NT2/D1 (cell line): ENCODE measurements at regions not wholly inside any gene's neighbourhood (a gene's known extent, or its start where the extent isn't known, plus 50 kb on each side); places are given as distances from the start of the nearest gene placed in this dataset.

Experiments
- DNase-seq: peaks from one replicate; pipeline ENCODE4 v3.0.0-alpha.2; 2011; ENCODE audit warnings: low read depth, low spot score
- H3K27me3 ChIP-seq: 2 replicates; pipeline ENCODE4 v1.6.0; 2011; ENCODE audit warnings: mild to moderate bottlenecking; ENCODE audit not compliant: insufficient read length, insufficient read depth
- H3K36me3 ChIP-seq: 2 replicates; pipeline ENCODE4 v1.6.1; 2011; ENCODE audit warnings: mild to moderate bottlenecking, low read length, mixed read lengths; ENCODE audit not compliant: insufficient read depth, insufficient read length
- H3K4me1 ChIP-seq: 2 replicates; pipeline ENCODE4 v1.5.1; 2011; ENCODE audit not compliant: insufficient read depth, insufficient read length
- H3K4me3 ChIP-seq: 2 replicates; pipeline ENCODE4 v1.5.1; 2011; ENCODE audit warnings: low read depth; ENCODE audit not compliant: insufficient read length
- H3K9ac ChIP-seq: 2 replicates; pipeline ENCODE4 v1.6.0; 2011; ENCODE audit warnings: low read depth; ENCODE audit not compliant: insufficient read length
- H3K9me3 ChIP-seq: 2 replicates; pipeline ENCODE4 v1.5.1; 2011; ENCODE audit warnings: mild to moderate bottlenecking, low read length; ENCODE audit not compliant: insufficient read depth
- SUZ12 ChIP-seq: IDR thresholded peaks from 2 replicates; pipeline ENCODE4 v1.6.1; 2011; ENCODE audit not compliant: insufficient read length, insufficient read depth; ENCODE audit errors: extremely low read depth
- YY1 ChIP-seq: IDR thresholded peaks from 2 replicates; pipeline ENCODE4 v1.6.1; 2011; ENCODE audit not compliant: insufficient read length, insufficient read depth
- ZNF274 ChIP-seq: IDR thresholded peaks from 2 replicates; pipeline ENCODE4 v1.6.1; 2011; ENCODE audit warnings: mild to moderate bottlenecking, low read depth, low read length

DNA sequence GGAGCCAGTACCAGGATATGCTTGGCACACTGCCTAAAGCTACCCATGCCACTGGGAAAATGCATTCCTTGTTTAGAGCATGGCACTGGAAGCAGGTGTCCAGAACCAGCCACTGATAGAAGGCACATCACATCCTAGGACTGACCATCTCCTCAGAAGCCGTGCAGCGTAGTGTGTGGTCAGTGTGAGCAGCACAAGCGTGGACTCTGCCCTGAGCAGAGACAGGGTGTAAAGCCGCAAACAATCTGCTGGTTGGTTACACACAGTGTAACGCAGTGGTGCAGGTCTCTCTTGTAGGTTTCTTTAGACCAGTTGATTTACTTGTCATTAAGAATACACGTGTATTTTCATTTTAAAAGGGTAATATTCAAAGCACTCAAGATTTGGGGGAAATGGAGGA is 377.8 kb upstream of the HS6ST1 start:
- no peak for DNase-seq
- no peaks in the 10 kb centered on the region for H3K27me3 ChIP-seq
- H3K36me3 ChIP-seq, result no peaks in the 10 kb centered on the region
- H3K9me3 ChIP-seq, result peaks cover 16% of the 10 kb centered on the region
- TF ChIP-seq ZNF274 (no peak), SUZ12 (no peak), YY1 (no peak)
- H3K4me1 ChIP-seq, result no peaks in the 10 kb centered on the region
- H3K9ac ChIP-seq, result no peak overlapping the region
- H3K4me3 ChIP-seq, result no peak overlapping the region

DNA sequence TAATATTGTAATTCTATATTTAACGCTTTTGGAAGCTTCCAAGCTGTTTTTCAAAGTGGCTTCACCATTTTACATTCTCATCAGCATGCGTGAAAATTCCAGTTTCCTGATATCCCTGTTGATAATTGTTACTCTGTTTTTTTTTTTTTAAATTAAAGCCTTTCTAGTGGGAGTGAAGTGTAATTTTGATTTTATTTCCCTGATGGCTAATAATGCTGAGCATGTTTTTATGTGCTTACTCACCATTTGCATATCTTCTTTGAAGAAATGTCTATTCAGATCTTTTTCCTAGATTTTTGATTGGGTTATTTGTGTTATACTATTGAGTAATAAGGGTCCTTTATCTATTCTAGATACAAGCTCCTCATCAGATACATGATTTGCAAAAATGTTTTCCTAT is 382.8 kb upstream of the HS6ST1 start:
- no peak for TF ChIP-seq YY1
- no peak for TF ChIP-seq ZNF274
- Histone ChIP-seq H3K36me3 (no peaks in the 10 kb centered on the region), H3K27me3 (no peaks in the 10 kb centered on the region), H3K9me3 (peaks cover 23% of the 10 kb centered on the region), H3K4me3 (no peak overlapping the region), H3K4me1 (no peaks in the 10 kb centered on the region), H3K9ac (no peak overlapping the region)
- DNase-seq, result no peak

DNA sequence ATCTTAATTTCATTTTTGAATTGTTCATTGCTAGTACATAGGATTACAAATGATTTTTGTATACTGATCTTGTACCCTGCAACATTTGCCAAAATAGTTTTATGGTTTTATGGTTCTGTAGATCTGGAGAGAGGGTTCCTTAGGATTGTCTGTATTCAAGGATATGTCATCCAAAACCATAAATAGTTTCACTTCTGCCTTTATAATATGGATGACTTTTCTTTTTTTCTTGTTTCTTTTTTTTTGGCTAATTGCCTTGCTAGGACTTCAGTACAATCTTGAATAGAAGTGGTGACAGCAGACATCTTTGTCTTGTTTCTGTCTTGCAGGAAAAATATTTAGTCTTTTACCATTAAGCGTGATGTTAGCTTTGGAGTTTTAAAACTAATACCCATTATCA is 383.9 kb upstream of the HS6ST1 start:
- Histone ChIP-seq H3K4me1 (no peaks in the 10 kb centered on the region), H3K9ac (no peak overlapping the region), H3K36me3 (no peaks in the 10 kb centered on the region), H3K9me3 (peaks cover 35% of the 10 kb centered on the region), H3K4me3 (no peak overlapping the region), H3K27me3 (no peaks in the 10 kb centered on the region)
- TF ChIP-seq ZNF274 (no peak), YY1 (no peak), SUZ12 (no peak)
- no peak for DNase-seq

DNA sequence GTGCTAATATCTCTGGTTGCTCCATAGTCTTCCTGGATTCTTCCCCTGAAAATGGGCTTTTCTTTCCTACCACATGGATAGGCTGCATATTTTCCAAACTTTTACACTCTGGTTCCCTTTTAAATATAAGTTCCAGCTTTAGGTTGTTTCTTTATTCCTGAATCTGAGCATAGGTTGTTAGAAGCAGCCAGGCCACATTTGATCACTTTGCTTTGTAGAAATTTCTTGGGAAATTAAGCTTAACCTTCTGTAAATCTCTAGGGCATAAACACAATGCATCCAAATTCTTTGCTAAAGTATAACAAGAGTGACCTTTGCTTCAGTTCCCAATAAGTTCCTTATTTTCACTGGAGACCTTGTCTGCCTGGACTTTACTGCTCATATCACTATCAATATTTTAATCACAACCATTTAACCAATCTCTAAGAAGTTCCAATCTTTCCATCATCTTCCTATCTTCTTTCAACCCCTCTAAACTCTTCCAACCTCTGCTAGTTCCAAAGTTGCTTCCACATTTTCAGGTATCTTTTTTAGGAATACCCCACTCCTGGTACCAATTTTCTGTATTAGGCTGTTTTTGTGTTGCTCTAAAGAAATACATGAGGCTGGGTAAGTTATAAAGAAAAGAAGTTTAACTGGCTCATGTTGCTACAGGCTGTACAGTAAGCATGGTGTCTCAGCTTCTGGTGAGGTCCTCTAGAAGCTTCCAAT is 389.6 kb upstream of the HS6ST1 start:
- peaks cover 44% of the 10 kb centered on the region for H3K9me3 ChIP-seq
- no peak overlapping the region for H3K9ac ChIP-seq
- H3K4me3 ChIP-seq, result no peak overlapping the region
- no peak for TF ChIP-seq SUZ12
- TF ChIP-seq ZNF274, result no peak
- TF ChIP-seq YY1, result no peak
- H3K27me3 ChIP-seq, result no peaks in the 10 kb centered on the region
- no peaks in the 10 kb centered on the region for H3K4me1 ChIP-seq
- no peak for DNase-seq
- no peaks in the 10 kb centered on the region for H3K36me3 ChIP-seq

DNA sequence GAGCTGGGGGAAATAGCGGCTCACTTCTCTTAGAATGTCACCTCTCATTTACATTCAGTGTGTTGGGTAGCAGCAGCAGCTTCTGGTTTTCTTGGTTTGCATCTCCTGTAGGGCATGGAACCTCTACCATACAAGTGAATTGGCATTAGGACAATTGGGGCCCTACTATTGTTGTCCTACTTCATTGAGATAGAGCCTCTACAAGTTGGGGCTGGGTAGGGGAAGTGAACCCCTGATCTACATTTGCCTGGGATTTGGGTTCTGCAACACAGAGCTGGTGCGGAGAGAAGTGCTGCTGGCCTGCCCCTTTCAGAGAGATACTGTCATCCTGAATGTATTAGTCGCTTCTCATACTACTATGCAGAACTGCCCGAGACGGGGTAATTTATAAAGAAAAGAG is 391.6 kb upstream of the HS6ST1 start:
- Histone ChIP-seq H3K4me3 (no peak overlapping the region), H3K4me1 (peaks cover 2% of the 10 kb centered on the region)

DNA sequence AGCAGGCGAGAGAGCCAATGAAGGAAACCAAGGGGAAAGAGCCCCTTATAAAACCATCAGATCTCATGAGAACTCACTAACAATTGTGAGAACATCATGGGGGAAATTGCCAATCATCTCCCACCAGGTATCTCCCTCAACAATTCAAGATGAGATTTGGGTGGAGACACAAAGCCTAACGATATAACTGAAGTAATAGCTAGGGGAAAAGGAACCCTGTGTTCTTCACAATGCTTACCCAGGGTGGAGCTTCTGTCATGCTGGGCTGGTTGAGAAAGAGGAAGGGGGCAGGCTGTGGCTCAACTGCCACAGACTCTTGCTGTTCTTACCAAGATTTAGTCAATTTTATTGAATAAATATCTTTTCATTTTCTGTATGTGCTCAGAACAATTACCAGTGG is 392.1 kb upstream of the HS6ST1 start:
- no peaks in the 10 kb centered on the region for H3K27me3 ChIP-seq
- H3K36me3 ChIP-seq, result no peaks in the 10 kb centered on the region
- H3K9me3 ChIP-seq, result peaks cover 28% of the 10 kb centered on the region
- H3K4me1 ChIP-seq, result peaks cover 2% of the 10 kb centered on the region
- TF ChIP-seq ZNF274, result no peak
- no peak for DNase-seq
- H3K9ac ChIP-seq, result no peak overlapping the region
- H3K4me3 ChIP-seq, result no peak overlapping the region

More for the DNA sequence above, 391.6 kb upstream of the HS6ST1 start:
- Histone ChIP-seq H3K9ac (no peak overlapping the region), H3K36me3 (no peaks in the 10 kb centered on the region), H3K27me3 (no peaks in the 10 kb centered on the region), H3K9me3 (peaks cover 32% of the 10 kb centered on the region)
- TF ChIP-seq YY1 (no peak), SUZ12 (no peak), ZNF274 (no peak)
- DNase-seq, result no peak

DNA sequence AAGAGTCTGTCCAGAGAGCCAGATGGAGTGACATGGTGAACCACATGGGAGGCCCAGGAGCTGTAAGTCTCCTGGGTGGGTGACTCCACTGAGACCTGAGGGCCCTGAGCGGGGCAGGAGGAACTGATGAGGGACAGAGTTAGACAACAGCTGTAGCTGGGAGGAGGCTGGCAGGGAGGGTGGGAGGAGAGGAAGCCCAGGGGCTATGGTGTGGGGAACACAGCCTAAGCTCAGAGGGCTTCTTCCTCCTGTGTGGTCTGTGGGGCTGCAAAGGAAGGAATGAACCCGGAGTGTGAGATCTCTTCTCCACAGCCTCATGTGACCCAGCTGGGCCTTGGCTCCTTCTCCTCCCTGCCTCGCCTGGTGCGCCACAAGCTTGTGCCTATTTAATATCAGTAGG is 395.6 kb upstream of the HS6ST1 start:
- Histone ChIP-seq H3K9me3 (no peaks in the 10 kb centered on the region), H3K27me3 (no peaks in the 10 kb centered on the region), H3K4me3 (no peak overlapping the region), H3K36me3 (no peaks in the 10 kb centered on the region), H3K9ac (no peak overlapping the region), H3K4me1 (peaks cover 2% of the 10 kb centered on the region)
- no peak for DNase-seq
- TF ChIP-seq ZNF274, result no peak
- TF ChIP-seq SUZ12, result no peak
- TF ChIP-seq YY1, result no peak

DNA sequence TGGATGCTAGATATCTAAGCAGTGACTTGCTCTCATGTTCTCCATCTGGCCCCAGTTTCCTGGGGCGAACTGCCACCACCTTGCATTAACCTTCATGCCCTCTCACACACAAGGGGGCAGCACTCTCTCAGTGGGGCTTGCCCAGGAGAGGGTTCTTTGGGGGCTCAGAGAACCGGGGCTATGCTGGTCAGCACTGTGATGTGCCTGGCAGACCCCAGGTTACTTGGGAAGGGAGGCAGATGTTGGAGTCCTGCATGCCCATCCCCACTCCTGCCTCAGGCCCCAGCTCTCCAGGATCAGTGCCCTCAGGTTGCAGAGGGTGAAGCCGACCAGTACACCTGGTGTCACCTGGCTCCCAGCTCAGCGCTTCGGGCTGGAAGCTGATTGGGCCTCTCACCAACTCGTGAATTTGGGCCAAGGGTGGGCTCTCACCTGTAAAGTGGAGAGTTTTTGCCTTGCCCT is 396.2 kb upstream of the HS6ST1 start:
- TF ChIP-seq ZNF274 (no peak), YY1 (no peak), SUZ12 (no peak)
- DNase-seq, result no peak
- Histone ChIP-seq H3K27me3 (no peaks in the 10 kb centered on the region), H3K36me3 (no peaks in the 10 kb centered on the region), H3K9me3 (no peaks in the 10 kb centered on the region), H3K9ac (no peak overlapping the region), H3K4me3 (no peak overlapping the region), H3K4me1 (peaks cover 2% of the 10 kb centered on the region)
